Keratinocyte (primary cell): ENCODE measurements at regions not wholly inside any gene's neighbourhood (a gene's known extent, or its start where the extent isn't known, plus 50 kb on each side); places are given as distances from the start of the nearest gene placed in this dataset.

ENCODE experiments used
- CTCF ChIP-seq, 3 experiments: IDR thresholded peaks in 1 of 3; conservative IDR thresholded peaks in 1 of 3; optimal IDR thresholded peaks in 1 of 3; 2 replicates in 2 of 3; 3 replicates in 1 of 3; pipeline versions ENCODE3 to v1.5.1; 2011; ENCODE audit warnings: low read length in 3 of 3, mild to moderate bottlenecking in 3 of 3, moderate library complexity in 2 of 3, control low read depth in 1 of 3, inconsistent platforms in 1 of 3; ENCODE audit not compliant: insufficient read depth in 2 of 3; ENCODE audit errors: extremely low read depth in 1 of 3
- EZH2 ChIP-seq: IDR thresholded peaks from one replicate; pipeline ENCODE4 v1.6.1; 2012; ENCODE audit warnings: inconsistent platforms, mild to moderate bottlenecking, low read length, moderate library complexity

DNA sequence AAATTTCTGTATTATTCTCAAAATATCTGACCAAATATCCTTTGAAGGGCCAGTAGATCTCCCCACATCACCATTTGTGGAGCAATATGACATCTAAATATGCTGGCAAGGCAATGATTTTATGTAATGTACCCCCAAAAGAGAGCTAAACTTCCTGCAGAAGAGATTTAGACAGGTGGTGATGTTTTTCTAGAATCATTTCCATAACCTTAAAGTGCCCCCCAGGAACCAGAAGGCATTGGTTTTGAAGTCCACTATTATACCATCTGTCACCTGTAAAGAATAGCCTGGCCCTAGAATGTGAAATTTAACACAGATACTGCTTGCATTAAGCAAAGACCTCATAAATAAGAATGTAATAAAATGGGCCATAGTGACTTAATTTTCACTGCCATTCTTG is 77.9 kb upstream of the ABLIM1 start:
- no peak for TF ChIP-seq CTCF (optimal IDR thresholded peaks at IDR 0.05 in 1 of 3, IDR thresholded peaks at IDR 0.05 in 1 of 3, conservative IDR thresholded peaks at IDR 0.05 in 1 of 3; ENCODE audit: extremely low read depth in 1 of 3, insufficient read depth in 2 of 3, low read length in 3 of 3)
- no peak for TF ChIP-seq EZH2
